ENCODE measurements at regions not wholly inside any gene's neighbourhood (a gene's known extent, or its start where the extent isn't known, plus 50 kb on each side); places are given as distances from the start of the nearest gene placed in this dataset.

DNA sequence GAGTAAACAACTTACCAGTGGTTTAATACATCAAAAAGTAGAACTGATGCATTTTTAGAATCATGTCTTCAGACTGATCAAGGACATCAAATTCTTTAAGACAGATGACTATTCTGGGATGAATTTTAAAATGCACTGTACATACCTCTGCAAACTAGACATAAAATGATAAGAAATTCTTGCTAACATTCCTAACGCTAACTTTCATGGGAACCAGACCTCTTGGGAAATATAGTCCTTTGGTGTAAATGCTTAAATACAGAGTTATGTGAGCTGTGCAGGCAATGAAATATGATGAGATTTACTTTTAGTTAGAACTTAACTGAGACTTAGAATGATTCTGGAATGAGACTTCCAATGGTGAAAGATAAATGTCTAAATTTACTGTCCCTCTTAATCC is 562.0 kb downstream of the NR4A2 start:
- Histone ChIP-seq H3K4me1 (no peaks in the 10 kb centered on the region), H3K27ac (no peak overlapping the region), H3K36me3 (no peaks in the 10 kb centered on the region), H3K27me3 (no peaks in the 10 kb centered on the region), H3K4me3 (no peak overlapping the region), H3K9me3 (no peaks in the 10 kb centered on the region)
- DNase-seq (ENCODE audit: low spot score in 2 of 2) = no peak
- TF ChIP-seq, protein P1, sequence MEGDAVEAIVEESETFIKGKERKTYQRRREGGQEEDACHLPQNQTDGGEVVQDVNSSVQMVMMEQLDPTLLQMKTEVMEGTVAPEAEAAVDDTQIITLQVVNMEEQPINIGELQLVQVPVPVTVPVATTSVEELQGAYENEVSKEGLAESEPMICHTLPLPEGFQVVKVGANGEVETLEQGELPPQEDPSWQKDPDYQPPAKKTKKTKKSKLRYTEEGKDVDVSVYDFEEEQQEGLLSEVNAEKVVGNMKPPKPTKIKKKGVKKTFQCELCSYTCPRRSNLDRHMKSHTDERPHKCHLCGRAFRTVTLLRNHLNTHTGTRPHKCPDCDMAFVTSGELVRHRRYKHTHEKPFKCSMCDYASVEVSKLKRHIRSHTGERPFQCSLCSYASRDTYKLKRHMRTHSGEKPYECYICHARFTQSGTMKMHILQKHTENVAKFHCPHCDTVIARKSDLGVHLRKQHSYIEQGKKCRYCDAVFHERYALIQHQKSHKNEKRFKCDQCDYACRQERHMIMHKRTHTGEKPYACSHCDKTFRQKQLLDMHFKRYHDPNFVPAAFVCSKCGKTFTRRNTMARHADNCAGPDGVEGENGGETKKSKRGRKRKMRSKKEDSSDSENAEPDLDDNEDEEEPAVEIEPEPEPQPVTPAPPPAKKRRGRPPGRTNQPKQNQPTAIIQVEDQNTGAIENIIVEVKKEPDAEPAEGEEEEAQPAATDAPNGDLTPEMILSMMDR (IDR thresholded peaks at IDR 0.05) = no peak
- intact Hi-C loops (cut with DNase I) = no loop called here

DNA sequence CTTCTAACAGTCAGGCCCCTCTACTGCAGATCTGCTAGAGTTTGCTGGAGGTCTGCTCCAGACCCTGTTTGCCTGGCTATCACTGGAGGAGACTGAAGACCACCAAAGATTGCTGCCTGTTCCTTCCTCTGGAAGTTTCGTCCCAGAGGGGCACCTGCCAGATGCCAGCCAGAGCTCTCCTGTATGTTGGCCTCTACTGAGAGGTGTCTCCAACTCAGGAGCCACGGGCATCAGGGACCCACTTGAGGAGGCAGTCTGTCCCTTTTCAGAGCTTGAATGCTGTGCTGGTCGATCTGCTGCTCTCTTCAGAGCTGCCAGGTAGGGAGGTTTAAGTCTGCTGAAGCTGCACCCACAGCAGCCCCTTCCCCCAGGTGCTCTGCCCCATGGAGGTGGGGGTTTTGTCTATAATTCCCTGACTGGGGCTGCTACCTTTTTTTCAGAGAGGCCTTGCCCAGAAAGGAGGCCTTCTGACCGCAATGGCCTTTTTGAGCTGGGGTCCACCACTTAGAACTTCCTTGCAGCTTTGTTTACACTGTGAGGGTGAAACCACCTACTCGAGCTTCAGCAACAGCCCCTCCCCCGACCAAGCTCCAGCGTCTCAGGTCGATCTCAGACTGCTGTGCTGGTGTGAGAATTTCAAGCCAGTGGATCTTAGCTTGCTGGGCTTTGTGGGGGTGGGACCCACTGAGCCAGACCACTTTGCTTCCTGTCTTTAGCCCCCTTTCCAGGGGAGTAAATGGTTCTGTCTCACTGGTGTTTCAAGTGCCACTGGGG is 566.0 kb downstream of the NR4A2 start:
- no peak overlapping the region for H3K4me3 ChIP-seq
- no peaks in the 10 kb centered on the region for H3K36me3 ChIP-seq
- no peak for DNase-seq (ENCODE audit: low spot score in 2 of 2)
- H3K27ac ChIP-seq = no peak overlapping the region
- no peaks in the 10 kb centered on the region for H3K9me3 ChIP-seq
- H3K4me1 ChIP-seq = no peaks in the 10 kb centered on the region
- no peaks in the 10 kb centered on the region for H3K27me3 ChIP-seq
- TF ChIP-seq, protein P1 (IDR thresholded peaks at IDR 0.05) = no peak
- intact Hi-C loops (cut with DNase I) = no loop called here

DNA sequence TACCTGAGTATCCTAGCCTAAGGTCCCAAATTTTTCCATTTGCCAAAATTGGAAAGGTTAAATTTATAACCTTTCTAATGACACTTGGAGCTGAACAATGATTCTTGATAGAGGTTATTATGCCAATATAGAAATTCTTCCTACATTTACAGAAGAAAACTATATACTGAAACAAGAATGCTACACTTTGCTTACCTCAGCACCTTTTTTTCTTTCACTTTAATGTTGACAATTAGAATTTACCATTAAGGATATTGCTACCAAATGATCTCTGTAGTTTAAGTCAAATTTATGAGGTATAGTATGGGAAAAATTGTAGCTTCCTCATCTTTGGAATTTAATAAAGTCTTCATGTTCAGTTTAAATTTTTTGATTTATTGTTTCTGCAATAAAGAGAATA is 577.0 kb downstream of the NR4A2 start:
- Histone ChIP-seq H3K4me1 (no peaks in the 10 kb centered on the region), H3K27ac (no peak overlapping the region), H3K9me3 (no peaks in the 10 kb centered on the region), H3K4me3 (no peak overlapping the region), H3K27me3 (no peaks in the 10 kb centered on the region), H3K36me3 (no peaks in the 10 kb centered on the region)
- no peak for DNase-seq (ENCODE audit: low spot score in 2 of 2)
- TF ChIP-seq, protein P1 (IDR thresholded peaks at IDR 0.05) = no peak
- intact Hi-C loops (cut with DNase I) = no loop called here

DNA sequence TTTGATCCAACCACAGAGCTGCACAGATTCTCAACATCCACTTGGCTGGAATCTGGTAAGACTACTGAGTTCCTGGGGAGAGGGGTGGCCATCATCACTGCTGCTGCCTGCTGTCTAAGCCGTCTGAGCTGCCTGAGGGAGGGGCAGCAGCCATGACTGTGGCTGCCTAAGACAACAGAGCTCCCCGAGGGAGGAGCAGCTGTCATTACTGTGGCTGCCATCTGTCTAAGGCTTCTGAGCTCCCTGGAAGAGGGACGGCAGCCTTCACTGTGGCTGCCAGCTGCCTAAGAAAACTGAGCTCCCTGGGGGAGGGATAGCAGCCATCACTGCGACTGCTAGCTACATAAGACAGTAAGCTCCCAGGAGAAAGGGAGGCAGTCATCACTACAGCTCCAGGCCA is 584.4 kb downstream of the NR4A2 start:
- no peaks in the 10 kb centered on the region for H3K36me3 ChIP-seq
- no peak overlapping the region for H3K27ac ChIP-seq
- H3K9me3 ChIP-seq = no peaks in the 10 kb centered on the region
- no peak for DNase-seq (ENCODE audit: low spot score in 2 of 2)
- intact Hi-C loops (cut with DNase I) = no loop called here
- TF ChIP-seq, protein P1 (IDR thresholded peaks at IDR 0.05) = no peak
- H3K4me3 ChIP-seq = no peak overlapping the region
- H3K27me3 ChIP-seq = no peaks in the 10 kb centered on the region
- no peaks in the 10 kb centered on the region for H3K4me1 ChIP-seq

DNA sequence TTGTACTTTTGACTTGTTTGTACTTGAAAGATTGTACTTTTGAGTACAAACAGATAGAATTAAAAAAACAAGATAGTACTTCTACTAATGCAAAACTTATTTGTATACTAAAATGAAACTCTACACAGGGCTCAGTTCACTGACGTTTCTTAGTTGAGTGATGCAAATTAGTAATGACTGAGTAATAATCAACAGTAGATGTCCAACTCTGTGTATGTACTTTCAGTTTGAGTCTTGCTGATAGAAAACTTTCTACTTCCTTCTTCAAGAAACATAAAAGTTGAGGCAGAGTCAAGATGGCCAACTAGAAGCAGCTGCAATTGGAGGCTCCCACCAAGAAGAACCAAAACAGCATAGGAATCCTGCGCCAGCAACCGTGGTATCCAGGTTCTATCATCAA is 585.0 kb downstream of the NR4A2 start:
- TF ChIP-seq, protein P1 (IDR thresholded peaks at IDR 0.05) = no peak
- no peak for DNase-seq (ENCODE audit: low spot score in 2 of 2)
- no peaks in the 10 kb centered on the region for H3K27me3 ChIP-seq
- no peaks in the 10 kb centered on the region for H3K36me3 ChIP-seq
- H3K9me3 ChIP-seq = no peaks in the 10 kb centered on the region
- H3K27ac ChIP-seq = no peak overlapping the region
- no peak overlapping the region for H3K4me3 ChIP-seq
- no peaks in the 10 kb centered on the region for H3K4me1 ChIP-seq
- intact Hi-C loops (cut with DNase I) = no loop called here
